H1 (cell line): ENCODE measurements at regions not wholly inside any gene's neighbourhood (a gene's known extent, or its start where the extent isn't known, plus 50 kb on each side); places are given as distances from the start of the nearest gene placed in this dataset.

Source experiments
- EZH2 ChIP-seq: fragments of 200-600 bp; sonication (generic); IDR thresholded peaks from 2 replicates; pipeline ENCODE4 v1.7.1; 2012; ENCODE audit warnings: low read depth, mild to moderate bottlenecking, moderate library complexity, low read length, inconsistent platforms; ENCODE audit not compliant: severe bottlenecking
- TAF7 ChIP-seq: optimal IDR thresholded peaks from 2 replicates; pipeline ENCODE3; 2011; ENCODE audit warnings: low read depth, mild to moderate bottlenecking, inconsistent platforms, low read length, moderate library complexity, borderline replicate concordance

DNA sequence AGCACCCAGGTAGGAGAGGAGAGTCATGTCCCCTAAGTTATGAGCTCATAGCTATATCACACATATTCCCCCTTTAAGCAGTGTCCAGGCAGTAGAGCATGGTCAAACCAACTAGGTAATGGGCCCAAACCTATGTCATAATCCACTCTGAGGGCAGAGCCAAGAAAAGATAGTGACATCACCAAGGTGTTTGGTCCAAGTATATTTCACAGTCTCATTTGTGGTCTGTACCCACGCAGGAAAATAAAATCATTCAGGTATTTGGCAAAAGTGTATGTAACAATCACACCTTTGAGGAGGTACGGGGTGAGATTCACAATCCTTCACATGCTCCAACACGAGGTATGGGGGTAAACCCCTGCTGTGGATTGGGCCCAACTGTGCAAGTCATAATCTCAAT is 2112.8 kb downstream of the TP53TG3F start (continued):
- TF ChIP-seq TAF7 (no peak), EZH2 (no peak)
